Neural progenitor cell (in vitro differentiated cells): ENCODE measurements at regions not wholly inside any gene's neighbourhood (a gene's known extent, or its start where the extent isn't known, plus 50 kb on each side); places are given as distances from the start of the nearest gene placed in this dataset.

Source experiments
- EZH2 ChIP-seq: fragments of 200-600 bp; sonication (generic); IDR thresholded peaks from 2 replicates; pipeline ENCODE4 v1.6.1; 2017; ENCODE audit warnings: antibody characterized with exemption, mild to moderate bottlenecking, moderate library complexity
- TF ChIP-seq, protein P1 (sequence below): fragments of 200-600 bp; sonication (generic); IDR thresholded peaks from 2 replicates; pipeline ENCODE4 v1.5.1; 2017; ENCODE audit warnings: antibody characterized with exemption, mild to moderate bottlenecking

DNA sequence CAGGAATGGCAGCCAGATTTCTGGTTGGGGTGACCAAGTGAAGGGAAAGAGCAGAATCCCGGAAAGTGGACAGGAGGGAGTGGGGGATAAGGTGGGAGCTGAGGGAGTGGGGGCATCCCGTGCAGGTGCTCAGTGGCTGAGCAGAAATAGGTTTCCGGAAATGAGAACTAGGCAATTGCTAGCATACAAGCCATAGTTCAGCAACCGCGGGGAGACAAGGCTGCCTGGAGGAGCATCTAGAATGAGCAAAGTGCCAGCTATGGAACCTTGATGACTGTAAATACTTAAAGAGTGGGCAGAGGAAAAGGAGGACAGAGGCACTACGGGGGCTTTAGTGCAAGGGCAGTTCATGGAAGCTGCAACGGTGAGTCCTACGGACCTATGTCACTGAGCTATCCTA, 220.2 kb downstream of the BCL11A start:
- TF ChIP-seq, protein P1, sequence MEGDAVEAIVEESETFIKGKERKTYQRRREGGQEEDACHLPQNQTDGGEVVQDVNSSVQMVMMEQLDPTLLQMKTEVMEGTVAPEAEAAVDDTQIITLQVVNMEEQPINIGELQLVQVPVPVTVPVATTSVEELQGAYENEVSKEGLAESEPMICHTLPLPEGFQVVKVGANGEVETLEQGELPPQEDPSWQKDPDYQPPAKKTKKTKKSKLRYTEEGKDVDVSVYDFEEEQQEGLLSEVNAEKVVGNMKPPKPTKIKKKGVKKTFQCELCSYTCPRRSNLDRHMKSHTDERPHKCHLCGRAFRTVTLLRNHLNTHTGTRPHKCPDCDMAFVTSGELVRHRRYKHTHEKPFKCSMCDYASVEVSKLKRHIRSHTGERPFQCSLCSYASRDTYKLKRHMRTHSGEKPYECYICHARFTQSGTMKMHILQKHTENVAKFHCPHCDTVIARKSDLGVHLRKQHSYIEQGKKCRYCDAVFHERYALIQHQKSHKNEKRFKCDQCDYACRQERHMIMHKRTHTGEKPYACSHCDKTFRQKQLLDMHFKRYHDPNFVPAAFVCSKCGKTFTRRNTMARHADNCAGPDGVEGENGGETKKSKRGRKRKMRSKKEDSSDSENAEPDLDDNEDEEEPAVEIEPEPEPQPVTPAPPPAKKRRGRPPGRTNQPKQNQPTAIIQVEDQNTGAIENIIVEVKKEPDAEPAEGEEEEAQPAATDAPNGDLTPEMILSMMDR = no peak
- no peak for TF ChIP-seq EZH2
